ENCODE measurements at regions not wholly inside any gene's neighbourhood (a gene's known extent, or its start where the extent isn't known, plus 50 kb on each side); places are given as distances from the start of the nearest gene placed in this dataset.

GRCh38 chr20:36093025-36093803 is 61.3 kb upstream of the EPB41L1 start (continued):
- TF ChIP-seq CDX4 (CRISPR knock-in tag; IDR thresholded peaks at IDR 0.05; ENCODE audit: borderline replicate concordance) (no peak), USF2 (CRISPR knock-in tag; IDR thresholded peaks at IDR 0.05) (no peak), E2F5 (CRISPR knock-in tag; IDR thresholded peaks at IDR 0.05) (no peak), MAX (CRISPR knock-in tag; IDR thresholded peaks at IDR 0.05) (no peak), ZNF423 (CRISPR knock-in tag; IDR thresholded peaks at IDR 0.05) (peak; percentile 24; the same call in 1 of the 2 replicates), AFF4 (CRISPR knock-in tag; IDR thresholded peaks at IDR 0.05; ENCODE audit: borderline replicate concordance) (no peak)

- no peak for DNase-seq (ENCODE audit: low spot score)
- POLR2A ChIA-PET = no interaction called here
- H3K9me3 Mint-ChIP-seq = no peaks in the 10 kb centered on the region
- peaks cover 94% of the 10 kb centered on the region for H3K27me3 Mint-ChIP-seq (ENCODE audit: low read depth)
- CTCF ChIA-PET = interaction anchor here (1.8 to 5.0 kb wide), 3 partner anchors 29 to 101 kb away, joined by 6 to 31 read pairs (median 25); no protein-coding TSS in a partner anchor
- H3K27ac Mint-ChIP-seq = no peak overlapping the region
- peak overlapping the region; percentile 48 for H3K4me3 Mint-ChIP-seq
- peaks cover 51% of the 10 kb centered on the region for H3K4me1 Mint-ChIP-seq
- no peak for ATAC-seq
- no peak for TF ChIP-seq ZNF671 (CRISPR knock-in tag; IDR thresholded peaks at IDR 0.05)
- TF ChIP-seq ZNF425 (CRISPR knock-in tag; conservative IDR thresholded peaks at IDR 0.05) = no peak
- no peak for TF ChIP-seq MYBL2 (CRISPR knock-in tag; IDR thresholded peaks at IDR 0.05)
- no peak for TF ChIP-seq ZNF423 (CRISPR knock-in tag; IDR thresholded peaks at IDR 0.05)
- TF ChIP-seq MLX (CRISPR knock-in tag; IDR thresholded peaks at IDR 0.05) = no peak
- TF ChIP-seq USF2 (CRISPR knock-in tag; IDR thresholded peaks at IDR 0.05) = no peak
- no peak for TF ChIP-seq ATF6 (CRISPR knock-in tag; IDR thresholded peaks at IDR 0.05)
- TF ChIP-seq ZBTB21 (CRISPR knock-in tag; IDR thresholded peaks at IDR 0.05; ENCODE audit: borderline replicate concordance) = no peak
- no peak for TF ChIP-seq ZNF532 (CRISPR knock-in tag; IDR thresholded peaks at IDR 0.05; ENCODE audit: borderline replicate concordance)
- no peak for TF ChIP-seq JAZF1 (CRISPR knock-in tag; IDR thresholded peaks at IDR 0.05)
- TF ChIP-seq RORB (CRISPR knock-in tag; IDR thresholded peaks at IDR 0.05) = no peak
- H3K36me3 Mint-ChIP-seq = no peaks in the 10 kb centered on the region
Observed at GRCh38 chr20:36093804-36094145, 60.8 kb upstream of the EPB41L1 start.

Measured in WTC11 (cell line).